ENCODE measurements at regions not wholly inside any gene's neighbourhood (a gene's known extent, or its start where the extent isn't known, plus 50 kb on each side); places are given as distances from the start of the nearest gene placed in this dataset.

DNA sequence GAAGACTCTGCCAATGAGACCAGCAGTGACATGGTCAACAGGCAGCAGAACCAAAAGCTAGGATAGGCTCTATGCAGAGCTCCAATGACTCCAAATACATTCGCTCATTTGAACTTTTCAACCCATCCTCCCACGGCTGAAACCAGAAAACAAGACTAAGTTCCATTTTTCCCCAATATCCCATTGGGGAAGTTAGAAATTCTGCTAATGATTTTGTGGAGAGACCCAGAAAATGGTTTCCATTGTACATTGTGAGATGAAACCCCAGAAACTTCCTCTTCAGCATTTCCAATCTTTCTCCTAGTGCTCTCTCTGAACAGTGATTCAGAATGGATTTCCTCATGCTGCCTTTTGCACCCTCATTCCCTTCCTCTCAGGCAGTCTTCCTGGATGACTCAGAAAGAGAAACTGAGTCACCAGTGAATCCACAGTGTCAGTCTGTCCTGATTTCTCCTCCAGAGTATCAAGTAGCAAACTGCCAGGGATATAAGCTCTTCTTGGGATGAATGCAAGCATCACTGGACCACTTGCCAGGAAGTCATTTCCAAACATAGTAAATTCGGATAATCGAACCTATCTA lies 467.7 kb upstream of the ID2 start:
- DNase-seq = peak in 2 of 3 donors; percentile 57 to 92
- no peak overlapping the region for H3K9ac ChIP-seq (ENCODE audit: insufficient read depth, low read length, poor library complexity, severe bottlenecking)
- peaks cover 0 to 5% (median 0%) of the 10 kb centered on the region in 7 donors for H3K9me3 Mint-ChIP-seq
- H4K20me1 ChIP-seq (ENCODE audit: insufficient read depth, low read length) = no peaks in the 10 kb centered on the region
- H3K27ac ChIP-seq (ENCODE audit: low read depth in 1 of 2, low read length in 2 of 2) = no peak overlapping the region
- H3K4me3 ChIP-seq (replicated peaks in 1 of 3; ENCODE audit: low read depth in 2 of 3, low read length in 3 of 3) = no peak overlapping the region
- H3K4me1 ChIP-seq (ENCODE audit: control insufficient read depth in 1 of 2, insufficient read depth in 2 of 2, low read length in 2 of 2) = peaks cover 3 to 9% of the 10 kb centered on the region in 2 donors
- WGBS (ENCODE audit: insufficient coverage) = 100% methylated on average over 2 of the region's 4 CpGs
- no peaks in the 10 kb centered on the region for H3K79me2 ChIP-seq (ENCODE audit: insufficient read depth, low read length)
- no peaks in the 10 kb centered on the region for H3K9me3 ChIP-seq (replicated peaks in 1 of 2; ENCODE audit: control insufficient read depth in 1 of 2, insufficient read depth in 1 of 2, low read length in 2 of 2)
- TF ChIP-seq, protein P1, sequence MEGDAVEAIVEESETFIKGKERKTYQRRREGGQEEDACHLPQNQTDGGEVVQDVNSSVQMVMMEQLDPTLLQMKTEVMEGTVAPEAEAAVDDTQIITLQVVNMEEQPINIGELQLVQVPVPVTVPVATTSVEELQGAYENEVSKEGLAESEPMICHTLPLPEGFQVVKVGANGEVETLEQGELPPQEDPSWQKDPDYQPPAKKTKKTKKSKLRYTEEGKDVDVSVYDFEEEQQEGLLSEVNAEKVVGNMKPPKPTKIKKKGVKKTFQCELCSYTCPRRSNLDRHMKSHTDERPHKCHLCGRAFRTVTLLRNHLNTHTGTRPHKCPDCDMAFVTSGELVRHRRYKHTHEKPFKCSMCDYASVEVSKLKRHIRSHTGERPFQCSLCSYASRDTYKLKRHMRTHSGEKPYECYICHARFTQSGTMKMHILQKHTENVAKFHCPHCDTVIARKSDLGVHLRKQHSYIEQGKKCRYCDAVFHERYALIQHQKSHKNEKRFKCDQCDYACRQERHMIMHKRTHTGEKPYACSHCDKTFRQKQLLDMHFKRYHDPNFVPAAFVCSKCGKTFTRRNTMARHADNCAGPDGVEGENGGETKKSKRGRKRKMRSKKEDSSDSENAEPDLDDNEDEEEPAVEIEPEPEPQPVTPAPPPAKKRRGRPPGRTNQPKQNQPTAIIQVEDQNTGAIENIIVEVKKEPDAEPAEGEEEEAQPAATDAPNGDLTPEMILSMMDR (IDR thresholded peaks at IDR 0.05) = no peak
- no peaks in the 10 kb centered on the region for H3K27me3 ChIP-seq (ENCODE audit: control insufficient read depth in 2 of 2, insufficient read depth in 2 of 2, low read length in 2 of 2)
- H2AFZ ChIP-seq (ENCODE audit: insufficient read depth, low read depth, low read length, poor library complexity, severe bottlenecking) = peak overlapping the region; percentile 23
- H3K4me1 Mint-ChIP-seq = peaks cover 12% of the 10 kb centered on the region
- intact Hi-C loops (cut with micrococcal nuclease) = no loop called here
- H3K4me3 Mint-ChIP-seq = no peak overlapping the region
- H3K27me3 Mint-ChIP-seq (ENCODE audit: low read depth in 3 of 3) = no peaks in the 10 kb centered on the region
- H3K36me3 Mint-ChIP-seq = no peaks in the 10 kb centered on the region
- H3K27ac Mint-ChIP-seq = no peak overlapping the region
- H3K36me3 ChIP-seq (replicated peaks in 1 of 2; ENCODE audit: control insufficient read depth in 1 of 2, insufficient read depth in 2 of 2, low read length in 2 of 2) = no peaks in the 10 kb centered on the region
- no peak overlapping the region for H3K4me2 ChIP-seq (replicated peaks; ENCODE audit: extremely low read depth, low read length, poor library complexity, severe bottlenecking)

DNA sequence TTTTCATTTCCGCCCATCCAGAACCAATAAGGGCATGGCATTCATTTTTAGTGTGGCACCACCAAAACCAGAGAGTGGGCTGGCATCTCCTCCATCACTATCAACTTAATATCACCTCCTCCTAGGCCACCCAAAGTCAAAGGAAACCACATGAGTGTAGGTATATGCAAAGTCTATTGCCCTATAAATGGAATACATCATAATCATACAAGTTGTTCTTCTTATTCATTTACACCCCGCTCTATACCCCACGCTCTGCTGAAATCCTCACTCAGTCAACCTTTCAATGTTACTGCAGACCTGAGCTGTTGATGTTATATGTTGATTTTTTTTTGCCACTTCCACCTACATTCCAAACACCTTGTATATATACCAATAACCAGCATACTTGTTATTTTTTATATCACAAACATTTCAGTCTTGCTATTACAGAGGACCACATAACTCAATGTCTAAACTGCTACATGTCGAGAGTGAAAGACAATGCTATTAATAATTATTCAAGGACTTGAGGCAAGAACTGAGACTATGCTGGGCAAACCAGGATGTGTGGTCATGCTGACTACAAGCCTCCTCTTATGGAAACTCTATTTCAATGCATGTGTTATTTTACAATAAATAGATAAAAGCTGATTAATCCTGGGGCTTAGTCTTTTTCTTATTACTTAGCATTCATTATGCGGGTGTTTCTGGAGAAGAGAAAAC lies 466.5 kb upstream of the ID2 start:
- Mint-ChIP-seq H3K27ac (no peak overlapping the region), H3K4me3 (no peak overlapping the region), H3K36me3 (no peaks in the 10 kb centered on the region), H3K4me1 (peaks cover 12% of the 10 kb centered on the region), H3K9me3 (no peaks in the 10 kb centered on the region), H3K27me3 (ENCODE audit: low read depth in 3 of 3) (no peaks in the 10 kb centered on the region)
- Histone ChIP-seq H4K20me1 (ENCODE audit: insufficient read depth, low read length) (no peaks in the 10 kb centered on the region), H3K27ac (ENCODE audit: low read depth in 1 of 2, low read length in 2 of 2) (no peak overlapping the region), H3K79me2 (ENCODE audit: insufficient read depth, low read length) (no peaks in the 10 kb centered on the region), H3K9ac (ENCODE audit: insufficient read depth, low read length, poor library complexity, severe bottlenecking) (no peak overlapping the region), H2AFZ (ENCODE audit: insufficient read depth, low read depth, low read length, poor library complexity, severe bottlenecking) (no peak overlapping the region), H3K9me3 (replicated peaks in 1 of 2; ENCODE audit: control insufficient read depth in 1 of 2, insufficient read depth in 1 of 2, low read length in 2 of 2) (no peaks in the 10 kb centered on the region), H3K4me2 (replicated peaks; ENCODE audit: extremely low read depth, low read length, poor library complexity, severe bottlenecking) (no peak overlapping the region), H3K4me1 (ENCODE audit: control insufficient read depth in 1 of 2, insufficient read depth in 2 of 2, low read length in 2 of 2) (peaks cover 3 to 9% of the 10 kb centered on the region in 2 donors), H3K36me3 (replicated peaks in 1 of 2; ENCODE audit: control insufficient read depth in 1 of 2, insufficient read depth in 2 of 2, low read length in 2 of 2) (no peaks in the 10 kb centered on the region), H3K4me3 (replicated peaks in 1 of 3; ENCODE audit: low read depth in 2 of 3, low read length in 3 of 3) (no peak overlapping the region), H3K27me3 (ENCODE audit: control insufficient read depth in 2 of 2, insufficient read depth in 2 of 2, low read length in 2 of 2) (no peaks in the 10 kb centered on the region)
- intact Hi-C loops (cut with micrococcal nuclease) = no loop called here
- no peak for DNase-seq
- TF ChIP-seq, protein P1 (IDR thresholded peaks at IDR 0.05) = no peak
- 100% methylated on average over 1 of the region's 5 CpGs for WGBS (ENCODE audit: insufficient coverage)

Data from CD14-positive monocyte (primary cell).